Memory B cell (primary cell): ENCODE measurements at regions not wholly inside any gene's neighbourhood (a gene's known extent, or its start where the extent isn't known, plus 50 kb on each side); places are given as distances from the start of the nearest gene placed in this dataset.
A peak's percentile ranks its signal among the peaks of the same experiment; 100 is the strongest.

Experiments
- ATAC-seq: fragments of 150-1000 bp; cut with Tn5 transposase; 2 replicates; pipeline ENCODE4 v1.10.0; 2021; ENCODE audit warnings: low read depth, mild to moderate bottlenecking, moderate library complexity
- DNase-seq, 2 donors: peaks; one replicate each; pipeline ENCODE4 v3.0.0; 2022; ENCODE audit warnings: low spot score in 2 of 2
- H3K27ac Mint-ChIP-seq: one replicate; pipeline ENCODE4 v1.8.0; 2022; ENCODE audit warnings: mild to moderate bottlenecking, moderate library complexity, mixed read lengths
- H3K27me3 Mint-ChIP-seq: one replicate; pipeline ENCODE4 v1.8.0; 2022; ENCODE audit warnings: mixed read lengths
- H3K36me3 Mint-ChIP-seq: one replicate; pipeline ENCODE4 v1.8.0; 2022; ENCODE audit warnings: mild to moderate bottlenecking, mixed read lengths
- H3K4me1 Mint-ChIP-seq: one replicate; pipeline ENCODE4 v1.8.0; 2022; ENCODE audit warnings: mixed read lengths
- H3K4me3 Mint-ChIP-seq: one replicate; pipeline ENCODE4 v1.8.0; 2022; ENCODE audit warnings: mild to moderate bottlenecking, moderate library complexity, mixed read lengths
- H3K9me3 Mint-ChIP-seq: one replicate; pipeline ENCODE4 v1.8.0; 2022; ENCODE audit warnings: mixed read lengths

DNA sequence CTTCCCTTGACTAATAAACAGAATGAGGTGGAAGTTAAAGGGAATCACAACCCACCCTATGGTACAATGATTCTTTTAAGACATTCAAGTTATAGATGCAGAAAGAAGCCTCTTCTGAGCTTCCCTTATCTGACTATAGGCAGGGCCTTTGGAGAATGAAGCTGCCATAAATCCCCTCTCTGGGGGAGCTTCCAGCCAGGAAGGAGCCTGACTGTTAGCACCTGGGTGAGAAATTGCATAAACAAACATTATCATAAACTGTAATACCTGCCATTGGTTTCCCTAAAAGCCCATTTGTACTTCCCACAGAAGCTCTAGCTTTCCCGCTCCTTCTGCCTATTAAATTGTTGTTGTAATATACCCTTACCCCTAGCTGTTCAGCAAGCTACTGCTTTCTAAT, 81.3 kb upstream of the RESF1 start:
- H3K4me3 Mint-ChIP-seq, result peak overlapping the region; percentile 14

GRCh38 chr12:31876568-31877424, 82.4 kb upstream of the RESF1 start:
- peak; percentile 66 for ATAC-seq
- Mint-ChIP-seq H3K4me1 (peaks cover 49% of the 10 kb centered on the region), H3K36me3 (peaks cover 54% of the 10 kb centered on the region), H3K27me3 (no peaks in the 10 kb centered on the region), H3K9me3 (peaks cover 6% of the 10 kb centered on the region), H3K4me3 (peak overlapping the region; percentile 24), H3K27ac (peak overlapping the region; percentile 100)
- DNase-seq, result no peak

More for the DNA sequence above, 81.3 kb upstream of the RESF1 start:
- peaks cover 49% of the 10 kb centered on the region for H3K36me3 Mint-ChIP-seq
- DNase-seq, result no peak
- no peak for ATAC-seq
- H3K4me1 Mint-ChIP-seq, result peaks cover 44% of the 10 kb centered on the region
- H3K27me3 Mint-ChIP-seq, result no peaks in the 10 kb centered on the region
- no peaks in the 10 kb centered on the region for H3K9me3 Mint-ChIP-seq
- peak overlapping the region; percentile 100 for H3K27ac Mint-ChIP-seq

GRCh38 chr12:31875609-31875964, 83.6 kb upstream of the RESF1 start:
- H3K4me3 Mint-ChIP-seq, result peak overlapping the region; percentile 81
- peaks cover 6% of the 10 kb centered on the region for H3K9me3 Mint-ChIP-seq
- peaks cover 52% of the 10 kb centered on the region for H3K4me1 Mint-ChIP-seq

GRCh38 chr12:31874961-31875608, 84.1 kb upstream of the RESF1 start:
- peak; percentile 90 for ATAC-seq
- Mint-ChIP-seq H3K27me3 (no peaks in the 10 kb centered on the region), H3K4me3 (peak overlapping the region; percentile 81), H3K9me3 (peaks cover 6% of the 10 kb centered on the region), H3K27ac (peak overlapping the region; percentile 100), H3K36me3 (peaks cover 53% of the 10 kb centered on the region), H3K4me1 (peaks cover 50% of the 10 kb centered on the region)
- peak; percentile 58 to 61 for DNase-seq

More at GRCh38 chr12:31875609-31875964, 83.6 kb upstream of the RESF1 start:
- H3K27me3 Mint-ChIP-seq, result no peaks in the 10 kb centered on the region
- peak overlapping the region; percentile 100 for H3K27ac Mint-ChIP-seq
- DNase-seq, result no peak
- peaks cover 57% of the 10 kb centered on the region for H3K36me3 Mint-ChIP-seq
- no peak for ATAC-seq

- no peak for ATAC-seq
Measured at GRCh38 chr12:31872831-31873604, 86.2 kb upstream of the RESF1 start.

GRCh38 chr12:31869972-31870371, 89.2 kb upstream of the RESF1 start:
- Mint-ChIP-seq H3K36me3 (peaks cover 33% of the 10 kb centered on the region), H3K4me3 (no peak overlapping the region), H3K27me3 (no peaks in the 10 kb centered on the region), H3K4me1 (peaks cover 31% of the 10 kb centered on the region), H3K9me3 (peaks cover 6% of the 10 kb centered on the region), H3K27ac (peak overlapping the region; percentile 84)
- DNase-seq, result no peak
- ATAC-seq, result no peak

More at GRCh38 chr12:31872831-31873604, 86.2 kb upstream of the RESF1 start:
- peaks cover 6% of the 10 kb centered on the region for H3K9me3 Mint-ChIP-seq
- H3K4me3 Mint-ChIP-seq, result no peak overlapping the region
- H3K27me3 Mint-ChIP-seq, result no peaks in the 10 kb centered on the region
- no peak for DNase-seq
- peaks cover 44% of the 10 kb centered on the region for H3K4me1 Mint-ChIP-seq
- peak overlapping the region; percentile 100 for H3K27ac Mint-ChIP-seq
- H3K36me3 Mint-ChIP-seq, result peaks cover 43% of the 10 kb centered on the region

DNA sequence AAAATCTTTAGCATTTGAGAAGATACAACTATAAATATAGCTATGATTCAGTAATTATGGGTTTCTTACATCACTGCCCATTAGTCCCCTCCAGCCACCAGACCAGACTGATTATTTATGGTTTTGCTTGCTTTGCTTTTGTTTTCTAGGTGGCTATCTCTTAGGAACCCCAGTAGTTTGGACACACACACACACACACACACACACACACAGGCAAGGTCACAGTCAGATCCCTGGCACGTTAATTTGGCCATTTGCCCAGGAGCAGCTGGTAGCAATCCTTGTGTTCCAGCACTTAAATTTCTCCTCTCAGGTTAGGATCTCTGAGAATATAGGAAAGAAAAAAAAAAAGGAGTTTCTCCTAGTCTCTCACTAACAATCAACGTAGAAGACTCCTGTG, 90.2 kb upstream of the RESF1 start:
- H3K27ac Mint-ChIP-seq, result peak overlapping the region; percentile 84
- peaks cover 24% of the 10 kb centered on the region for H3K4me1 Mint-ChIP-seq
- peaks cover 6% of the 10 kb centered on the region for H3K9me3 Mint-ChIP-seq
- H3K36me3 Mint-ChIP-seq, result peaks cover 27% of the 10 kb centered on the region
- ATAC-seq (no peak), DNase-seq (no peak)
- no peaks in the 10 kb centered on the region for H3K27me3 Mint-ChIP-seq
- no peak overlapping the region for H3K4me3 Mint-ChIP-seq

GRCh38 chr12:31867292-31867691, 91.9 kb upstream of the RESF1 start:
- peak overlapping the region; percentile 84 for H3K27ac Mint-ChIP-seq
- ATAC-seq (peak; percentile 77), DNase-seq (no peak)
- peaks cover 1% of the 10 kb centered on the region for H3K9me3 Mint-ChIP-seq
- peaks cover 15% of the 10 kb centered on the region for H3K36me3 Mint-ChIP-seq
- H3K4me1 Mint-ChIP-seq, result peaks cover 16% of the 10 kb centered on the region
- H3K27me3 Mint-ChIP-seq, result no peaks in the 10 kb centered on the region
- H3K4me3 Mint-ChIP-seq, result peak overlapping the region; percentile 34

- H3K36me3 Mint-ChIP-seq, result peaks cover 14% of the 10 kb centered on the region
- no peak overlapping the region for H3K4me3 Mint-ChIP-seq
- no peak overlapping the region for H3K27ac Mint-ChIP-seq
- no peak for DNase-seq
- H3K4me1 Mint-ChIP-seq, result peaks cover 18% of the 10 kb centered on the region
- no peak for ATAC-seq
- no peaks in the 10 kb centered on the region for H3K27me3 Mint-ChIP-seq
- H3K9me3 Mint-ChIP-seq, result peaks cover 1% of the 10 kb centered on the region
Measured at GRCh38 chr12:31866523-31866922, 92.7 kb upstream of the RESF1 start.

DNA sequence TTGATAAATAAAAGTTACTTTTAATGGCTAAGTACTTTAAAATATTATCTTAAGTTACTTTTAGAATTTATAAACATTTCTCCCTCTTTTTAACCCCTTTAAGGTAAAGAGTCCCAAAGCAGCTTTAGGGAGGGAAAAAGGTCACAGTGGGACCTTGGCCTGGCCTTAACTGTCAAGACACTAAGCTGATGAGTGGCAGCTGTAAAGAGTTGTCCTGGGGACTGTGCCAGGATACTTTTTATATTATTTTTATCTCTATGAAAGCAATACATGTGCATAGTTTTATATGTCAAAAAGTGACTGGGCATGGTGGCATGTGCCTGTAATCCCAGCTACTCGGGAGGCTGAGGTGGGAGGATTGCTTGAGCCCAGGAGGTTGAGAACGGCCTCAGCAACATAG, 94.2 kb upstream of the RESF1 start:
- no peak for ATAC-seq
- H3K27ac Mint-ChIP-seq, result no peak overlapping the region
- peaks cover 1% of the 10 kb centered on the region for H3K9me3 Mint-ChIP-seq
- peaks cover 20% of the 10 kb centered on the region for H3K4me1 Mint-ChIP-seq
- H3K27me3 Mint-ChIP-seq, result no peaks in the 10 kb centered on the region
- no peak overlapping the region for H3K4me3 Mint-ChIP-seq
- no peak for DNase-seq
- H3K36me3 Mint-ChIP-seq, result peaks cover 10% of the 10 kb centered on the region

GRCh38 chr12:31861360-31861759, 97.9 kb upstream of the RESF1 start:
- no peak for DNase-seq
- Mint-ChIP-seq H3K27ac (no peak overlapping the region), H3K36me3 (peaks cover 10% of the 10 kb centered on the region), H3K9me3 (peaks cover 1% of the 10 kb centered on the region), H3K4me3 (no peak overlapping the region), H3K4me1 (peaks cover 17% of the 10 kb centered on the region), H3K27me3 (no peaks in the 10 kb centered on the region)
- ATAC-seq, result no peak

DNA sequence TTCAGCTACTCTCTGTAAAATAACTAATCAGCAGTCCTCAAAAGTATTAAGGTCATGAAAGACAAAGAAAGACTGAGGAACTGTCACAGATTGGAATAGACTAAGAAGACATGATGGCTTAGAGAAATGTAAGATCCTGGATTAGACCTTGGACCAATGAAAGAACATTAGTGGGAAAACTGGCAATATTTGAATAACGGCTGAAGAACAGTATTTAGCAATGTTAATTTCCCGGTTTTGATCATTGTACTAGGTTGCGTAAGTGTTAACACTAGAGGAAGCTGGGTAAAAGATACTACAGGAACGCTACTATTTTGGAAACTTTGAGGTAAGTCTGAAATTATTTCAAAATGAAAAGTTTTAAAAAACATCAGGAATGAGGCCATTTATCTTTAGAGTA, 98.8 kb upstream of the RESF1 start:
- peaks cover 17% of the 10 kb centered on the region for H3K4me1 Mint-ChIP-seq
- peak overlapping the region; percentile 90 for H3K27ac Mint-ChIP-seq
- no peak overlapping the region for H3K4me3 Mint-ChIP-seq
- H3K27me3 Mint-ChIP-seq, result no peaks in the 10 kb centered on the region
- ATAC-seq (no peak), DNase-seq (no peak)
- peaks cover 1% of the 10 kb centered on the region for H3K9me3 Mint-ChIP-seq
- H3K36me3 Mint-ChIP-seq, result peaks cover 9% of the 10 kb centered on the region

GRCh38 chr12:31859232-31859977, 99.8 kb upstream of the RESF1 start:
- DNase-seq (peak; percentile 41 to 60), ATAC-seq (peak; percentile 96)
- Mint-ChIP-seq H3K27ac (peak overlapping the region; percentile 90), H3K9me3 (peaks cover 1% of the 10 kb centered on the region), H3K27me3 (no peaks in the 10 kb centered on the region), H3K4me1 (peaks cover 17% of the 10 kb centered on the region), H3K36me3 (peaks cover 9% of the 10 kb centered on the region), H3K4me3 (peak overlapping the region; percentile 62)
